Stomach (tissue), 4 donors: ENCODE measurements at regions not wholly inside any gene's neighbourhood (a gene's known extent, or its start where the extent isn't known, plus 50 kb on each side); places are given as distances from the start of the nearest gene placed in this dataset.

Experiments used
- EP300 ChIP-seq: sonication (generic); formaldehyde crosslinking; IDR thresholded peaks from one replicate; pipeline ENCODE4 v1.6.1; 2017; ENCODE audit warnings: antibody characterized with exemption
- POLR2A ChIP-seq, 4 donors: fragments of 450-650 bp; IDR thresholded peaks; one replicate each; pipeline ENCODE4 v1.6.1; 2016; ENCODE audit warnings: antibody characterized with exemption in 4 of 4, control low read depth in 2 of 4, mild to moderate bottlenecking in 1 of 4, moderate library complexity in 1 of 4
- POLR2AphosphoS5 ChIP-seq, 3 donors: sonication (generic); formaldehyde crosslinking; IDR thresholded peaks; one replicate each; pipeline ENCODE4 v1.6.1; 2016; ENCODE audit warnings: antibody characterized with exemption in 3 of 3
- TF ChIP-seq, protein P1 (sequence below), 7 experiments: fragments of 450-650 bp in 4 of 7; fragments of 200-600 bp in 3 of 7; sonication (generic) in 3 of 7; IDR thresholded peaks; one replicate each; pipeline ENCODE4 v1.5.1; 2016 to 2019; ENCODE audit warnings: antibody characterized with exemption in 7 of 7, control low read depth in 2 of 7, mild to moderate bottlenecking in 1 of 7

GRCh38 chr13:47519626-47520025 is 481.4 kb downstream of the SUCLA2 start:
- TF ChIP-seq, protein P1, sequence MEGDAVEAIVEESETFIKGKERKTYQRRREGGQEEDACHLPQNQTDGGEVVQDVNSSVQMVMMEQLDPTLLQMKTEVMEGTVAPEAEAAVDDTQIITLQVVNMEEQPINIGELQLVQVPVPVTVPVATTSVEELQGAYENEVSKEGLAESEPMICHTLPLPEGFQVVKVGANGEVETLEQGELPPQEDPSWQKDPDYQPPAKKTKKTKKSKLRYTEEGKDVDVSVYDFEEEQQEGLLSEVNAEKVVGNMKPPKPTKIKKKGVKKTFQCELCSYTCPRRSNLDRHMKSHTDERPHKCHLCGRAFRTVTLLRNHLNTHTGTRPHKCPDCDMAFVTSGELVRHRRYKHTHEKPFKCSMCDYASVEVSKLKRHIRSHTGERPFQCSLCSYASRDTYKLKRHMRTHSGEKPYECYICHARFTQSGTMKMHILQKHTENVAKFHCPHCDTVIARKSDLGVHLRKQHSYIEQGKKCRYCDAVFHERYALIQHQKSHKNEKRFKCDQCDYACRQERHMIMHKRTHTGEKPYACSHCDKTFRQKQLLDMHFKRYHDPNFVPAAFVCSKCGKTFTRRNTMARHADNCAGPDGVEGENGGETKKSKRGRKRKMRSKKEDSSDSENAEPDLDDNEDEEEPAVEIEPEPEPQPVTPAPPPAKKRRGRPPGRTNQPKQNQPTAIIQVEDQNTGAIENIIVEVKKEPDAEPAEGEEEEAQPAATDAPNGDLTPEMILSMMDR (IDR thresholded peaks at IDR 0.05) = no peak
- TF ChIP-seq POLR2A (IDR thresholded peaks at IDR 0.05) (no peak), EP300 (no peak), POLR2AphosphoS5 (IDR thresholded peaks at IDR 0.05) (no peak)
